ENCODE measurements at regions not wholly inside any gene's neighbourhood (a gene's known extent, or its start where the extent isn't known, plus 50 kb on each side); places are given as distances from the start of the nearest gene placed in this dataset.

DNA sequence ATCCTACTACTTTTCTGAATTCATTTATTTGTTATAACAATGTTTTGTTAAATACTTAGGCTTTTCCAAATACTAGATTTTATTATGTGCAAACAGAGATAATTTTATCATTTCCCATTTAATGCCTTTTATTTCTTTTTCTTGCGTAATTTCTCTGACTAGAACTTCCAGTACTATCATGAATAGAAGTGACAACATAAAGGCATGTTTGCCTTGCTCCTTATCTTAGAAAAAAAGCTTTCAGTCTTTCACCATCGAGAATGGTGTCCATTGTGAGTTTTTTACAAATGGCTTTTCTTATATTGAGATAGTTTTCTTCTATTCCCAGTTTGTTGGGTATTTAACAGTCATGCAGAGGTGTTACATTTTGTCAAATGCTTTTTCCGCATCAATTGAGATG lies 453.1 kb upstream of the ZP4 start:
- TF ChIP-seq CTCF (conservative IDR thresholded peaks at IDR 0.05; ENCODE audit: low read length) = no peak
- no peak for TF ChIP-seq EZH2phosphoT487 (IDR thresholded peaks at IDR 0.05; ENCODE audit: borderline replicate concordance, low read depth, low read length)

Data from OCI-LY7 (cell line).